ENCODE measurements at regions not wholly inside any gene's neighbourhood (a gene's known extent, or its start where the extent isn't known, plus 50 kb on each side); places are given as distances from the start of the nearest gene placed in this dataset.

GRCh38 chr7:57685418-57685817 is 235.4 kb downstream of the ZNF716 start:
- H3K36me3 Mint-ChIP-seq (ENCODE audit: low read depth): no peaks in the 10 kb centered on the region
- ChIA-PET POLR2A (no interaction called here), CTCF (no interaction called here)
- no peak for DNase-seq
- no peak for ATAC-seq
- H3K4me3 Mint-ChIP-seq: no peak overlapping the region
- no peak overlapping the region for H3K27ac Mint-ChIP-seq
- H3K9me3 Mint-ChIP-seq (ENCODE audit: low read depth): peaks cover 8% of the 10 kb centered on the region
- intact Hi-C loops (cut with DNase I, micrococcal nuclease): no loop called here
- H3K4me1 Mint-ChIP-seq: no peaks in the 10 kb centered on the region
- H3K27me3 Mint-ChIP-seq: no peaks in the 10 kb centered on the region
